ENCODE measurements at regions not wholly inside any gene's neighbourhood (a gene's known extent, or its start where the extent isn't known, plus 50 kb on each side); places are given as distances from the start of the nearest gene placed in this dataset.

DNA sequence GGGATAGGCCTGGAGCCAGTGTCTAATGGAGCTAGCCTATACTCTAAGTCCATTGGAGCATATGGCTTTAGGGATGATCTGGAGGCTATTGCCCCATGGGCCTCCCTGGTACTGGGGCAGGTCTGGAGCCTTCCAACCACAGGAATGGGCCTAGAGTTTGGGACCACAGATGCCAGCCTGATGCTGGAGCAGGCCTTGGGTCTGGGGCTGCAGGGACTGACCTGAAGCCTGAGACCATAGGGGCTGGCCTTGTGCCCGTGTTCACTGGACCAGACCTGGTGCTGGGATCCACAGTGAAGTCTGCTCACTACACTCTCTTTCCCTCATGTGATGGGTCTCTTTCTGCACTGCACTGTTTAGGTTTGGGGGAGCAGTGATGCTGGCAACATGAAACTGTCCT lies 95.0 kb downstream of the KLHL28 start:
- H3K4me3 ChIP-seq (ENCODE audit: insufficient read depth, low read depth, low read length), result no peak overlapping the region
- no peak for DNase-seq
- H2BK15ac ChIP-seq (ENCODE audit: low read depth, low read length), result no peak overlapping the region
- H3K4ac ChIP-seq (ENCODE audit: low read depth, low read length), result no peak overlapping the region
- H3K36me3 ChIP-seq (ENCODE audit: control insufficient read depth, insufficient read depth, low read length), result no peaks in the 10 kb centered on the region
- no peaks in the 10 kb centered on the region for H4K20me1 ChIP-seq (ENCODE audit: insufficient read depth, low read length)
- H2BK5ac ChIP-seq (ENCODE audit: low read depth, low read length, poor library complexity, severe bottlenecking), result no peak overlapping the region
- no peak overlapping the region for H2BK20ac ChIP-seq (ENCODE audit: low read depth, low read length)
- H4K5ac ChIP-seq (ENCODE audit: low read depth, low read length), result no peak overlapping the region
- H4K91ac ChIP-seq (ENCODE audit: insufficient read depth, low read depth, low read length), result no peak overlapping the region
- H2AK9ac ChIP-seq (replicated peaks; ENCODE audit: low read depth, low read length, poor library complexity), result no peak overlapping the region
- no peaks in the 10 kb centered on the region for H3K79me1 ChIP-seq (ENCODE audit: low read depth in 1 of 2, low read length in 2 of 2)
- no peak overlapping the region for H2BK120ac ChIP-seq (ENCODE audit: low read depth, low read length)
- H3K56ac ChIP-seq (ENCODE audit: extremely low read depth, insufficient read depth, low read length), result no peak overlapping the region
- intact Hi-C loops (cut with micrococcal nuclease) (no loop called here), in situ Hi-C loops (cut with MboI; ENCODE audit: low sequenced_read_pairs) (no loop called here), dilution Hi-C loops (cut with HindIII; ENCODE audit: low sequenced_read_pairs, unreplicated experiment) (no loop called here)
- CTCF ChIA-PET, result no interaction called here
- H3K9me1 ChIP-seq (ENCODE audit: insufficient read depth, low read length), result no peaks in the 10 kb centered on the region
- no CpG with 5 or more reads among the region's 1 CpG for WGBS, 2 experiments (ENCODE audit: extremely low coverage in 2 of 2, insufficient read length in 1 of 2)
- POLR2A ChIA-PET (ENCODE audit: unreplicated experiment), result no interaction called here
- H3K4me1 ChIP-seq (ENCODE audit: control insufficient read depth, insufficient read depth, low read length), result no peaks in the 10 kb centered on the region
- no peaks in the 10 kb centered on the region for H3K9me3 ChIP-seq (ENCODE audit: control insufficient read depth, insufficient read depth, low read length)
- H3K23ac ChIP-seq (ENCODE audit: low read depth, low read length), result no peak overlapping the region
- no peak overlapping the region for H3K27ac ChIP-seq (ENCODE audit: insufficient read depth, low read length)
- H2AFZ ChIP-seq (replicated peaks; ENCODE audit: low read length, poor library complexity), result no peak overlapping the region
- no peak for TF ChIP-seq CTCF (conservative IDR thresholded peaks at IDR 0.05; ENCODE audit: low read depth, low read length)
- TF ChIP-seq MXI1 (IDR thresholded peaks at IDR 0.05; ENCODE audit: borderline replicate concordance, low read depth, low read length), result no peak
- TF ChIP-seq USF2 (IDR thresholded peaks at IDR 0.05; ENCODE audit: low read depth, low read length), result no peak
- no peak for TF ChIP-seq SMC3 (IDR thresholded peaks at IDR 0.05; ENCODE audit: low read depth, low read length)
- H3K18ac ChIP-seq (ENCODE audit: low read depth, low read length), result no peak overlapping the region
- no peak overlapping the region for H2AK5ac ChIP-seq (ENCODE audit: low read depth, low read length)
- H3K9ac ChIP-seq (ENCODE audit: low read depth, low read length), result no peak overlapping the region
- H3K27me3 ChIP-seq (ENCODE audit: control insufficient read depth, insufficient read depth, low read length), result no peaks in the 10 kb centered on the region
- H3K4me2 ChIP-seq (ENCODE audit: low read depth, low read length), result no peak overlapping the region
- no peak overlapping the region for H3K14ac ChIP-seq (replicated peaks; ENCODE audit: low read depth, low read length)
- BruUV-seq (replicated peaks), result no TSS peak
- no peak overlapping the region for H4K8ac ChIP-seq (ENCODE audit: low read depth in 2 of 2, low read length in 2 of 2)
- no peak for ATAC-seq (ENCODE audit: low read depth)

Measured in IMR-90 (cell line).